ENCODE measurements at regions not wholly inside any gene's neighbourhood (a gene's known extent, or its start where the extent isn't known, plus 50 kb on each side); places are given as distances from the start of the nearest gene placed in this dataset.

GRCh38 chr3:117868766-117869165, 1159.2 kb downstream of the TUSC7 start (continued):
- TF ChIP-seq ZBTB40 (IDR thresholded peaks at IDR 0.05) (no peak), ZBTB40 (CRISPR knock-in tag; IDR thresholded peaks at IDR 0.05) (no peak), KHSRP (IDR thresholded peaks at IDR 0.05) (no peak), BRF1 (IDR thresholded peaks at IDR 0.05; ENCODE audit: borderline replicate concordance, extremely low read depth, insufficient read length) (no peak), HDAC2 (IDR thresholded peaks at IDR 0.05) (no peak), ILF3 (IDR thresholded peaks at IDR 0.05; ENCODE audit: borderline replicate concordance) (no peak), TOE1 (IDR thresholded peaks at IDR 0.05; ENCODE audit: borderline replicate concordance) (no peak), TOE1 (CRISPR knock-in tag; IDR thresholded peaks at IDR 0.05; ENCODE audit: borderline replicate concordance, low read depth) (no peak), ZNF609 (CRISPR knock-in tag; IDR thresholded peaks at IDR 0.05; ENCODE audit: borderline replicate concordance) (no peak)

All from K562 (cell line).